Vagina (tissue), 2 donors: ENCODE measurements at regions not wholly inside any gene's neighbourhood (a gene's known extent, or its start where the extent isn't known, plus 50 kb on each side); places are given as distances from the start of the nearest gene placed in this dataset.

ENCODE experiments used
- DNase-seq, 2 donors: peaks; one replicate each; pipeline ENCODE4 v3.0.0-alpha.2; 2017; ENCODE audit errors: extremely low spot score in 2 of 2
- H3K27ac ChIP-seq: fragments of 200-600 bp; sonication (generic); one replicate; pipeline ENCODE4 v1.5.1; 2019
- H3K27me3 ChIP-seq: fragments of 200-600 bp; sonication (generic); one replicate; pipeline ENCODE4 v1.5.1; 2019
- H3K36me3 ChIP-seq, 2 donors: fragments of 200-600 bp; sonication (generic); one replicate each; pipeline ENCODE4 v1.5.1; 2017 to 2019
- H3K4me1 ChIP-seq: fragments of 200-600 bp; sonication (generic); one replicate; pipeline ENCODE4 v1.5.1; 2019
- H3K4me3 ChIP-seq, 2 donors: fragments of 200-600 bp; sonication (generic); 1 replicate in 1 of 2; 2 replicates in 1 of 2; pipeline ENCODE4 v1.5.1; 2016 to 2019
- H3K9me3 ChIP-seq: fragments of 200-600 bp; sonication (generic); one replicate; pipeline ENCODE4 v1.5.1; 2019
- POLR2A ChIP-seq, 2 donors: fragments of 450-650 bp; IDR thresholded peaks; one replicate each; pipeline ENCODE4 v1.6.1; 2017; ENCODE audit warnings: antibody characterized with exemption in 2 of 2, mild to moderate bottlenecking in 2 of 2, moderate library complexity in 2 of 2
- POLR2AphosphoS5 ChIP-seq, 2 donors: sonication (generic); formaldehyde crosslinking; IDR thresholded peaks; one replicate each; pipeline ENCODE4 v1.9.0; 2017; ENCODE audit warnings: antibody characterized with exemption in 2 of 2, mild to moderate bottlenecking in 2 of 2, low read depth in 1 of 2; ENCODE audit not compliant: insufficient read depth in 1 of 2
- intact Hi-C: fragments of 100-400 bp; cut with DNase I; formaldehyde crosslinking; loops from one replicate; pipeline ENCODE4 v1.15.1; 2023
- TF ChIP-seq, protein P1 (sequence below), 3 experiments: fragments of 450-650 bp in 2 of 3; fragments of 200-600 bp in 1 of 3; sonication (generic) in 1 of 3; IDR thresholded peaks; one replicate each; pipeline ENCODE4 v1.5.1; 2017 to 2019; ENCODE audit warnings: antibody characterized with exemption in 3 of 3, mild to moderate bottlenecking in 2 of 3, moderate library complexity in 2 of 3

- peak overlapping the region; percentile 71 for H3K27ac ChIP-seq
- no peaks in the 10 kb centered on the region for H3K36me3 ChIP-seq
- H3K9me3 ChIP-seq: no peaks in the 10 kb centered on the region
- H3K4me1 ChIP-seq: peaks cover 20% of the 10 kb centered on the region
- no peak overlapping the region for H3K4me3 ChIP-seq
- intact Hi-C loops: no loop called here
- DNase-seq: no peak
- TF ChIP-seq, protein P1, sequence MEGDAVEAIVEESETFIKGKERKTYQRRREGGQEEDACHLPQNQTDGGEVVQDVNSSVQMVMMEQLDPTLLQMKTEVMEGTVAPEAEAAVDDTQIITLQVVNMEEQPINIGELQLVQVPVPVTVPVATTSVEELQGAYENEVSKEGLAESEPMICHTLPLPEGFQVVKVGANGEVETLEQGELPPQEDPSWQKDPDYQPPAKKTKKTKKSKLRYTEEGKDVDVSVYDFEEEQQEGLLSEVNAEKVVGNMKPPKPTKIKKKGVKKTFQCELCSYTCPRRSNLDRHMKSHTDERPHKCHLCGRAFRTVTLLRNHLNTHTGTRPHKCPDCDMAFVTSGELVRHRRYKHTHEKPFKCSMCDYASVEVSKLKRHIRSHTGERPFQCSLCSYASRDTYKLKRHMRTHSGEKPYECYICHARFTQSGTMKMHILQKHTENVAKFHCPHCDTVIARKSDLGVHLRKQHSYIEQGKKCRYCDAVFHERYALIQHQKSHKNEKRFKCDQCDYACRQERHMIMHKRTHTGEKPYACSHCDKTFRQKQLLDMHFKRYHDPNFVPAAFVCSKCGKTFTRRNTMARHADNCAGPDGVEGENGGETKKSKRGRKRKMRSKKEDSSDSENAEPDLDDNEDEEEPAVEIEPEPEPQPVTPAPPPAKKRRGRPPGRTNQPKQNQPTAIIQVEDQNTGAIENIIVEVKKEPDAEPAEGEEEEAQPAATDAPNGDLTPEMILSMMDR (IDR thresholded peaks at IDR 0.05): no peak
- TF ChIP-seq POLR2A (IDR thresholded peaks at IDR 0.05) (no peak), POLR2AphosphoS5 (IDR thresholded peaks at IDR 0.05; ENCODE audit: insufficient read depth in 1 of 2, low read depth in 1 of 2) (no peak)
- H3K27me3 ChIP-seq: no peaks in the 10 kb centered on the region
These were observed 154.2 kb downstream of the DLL1 start for GRCh38 chr6:170136541-170137175.

DNA sequence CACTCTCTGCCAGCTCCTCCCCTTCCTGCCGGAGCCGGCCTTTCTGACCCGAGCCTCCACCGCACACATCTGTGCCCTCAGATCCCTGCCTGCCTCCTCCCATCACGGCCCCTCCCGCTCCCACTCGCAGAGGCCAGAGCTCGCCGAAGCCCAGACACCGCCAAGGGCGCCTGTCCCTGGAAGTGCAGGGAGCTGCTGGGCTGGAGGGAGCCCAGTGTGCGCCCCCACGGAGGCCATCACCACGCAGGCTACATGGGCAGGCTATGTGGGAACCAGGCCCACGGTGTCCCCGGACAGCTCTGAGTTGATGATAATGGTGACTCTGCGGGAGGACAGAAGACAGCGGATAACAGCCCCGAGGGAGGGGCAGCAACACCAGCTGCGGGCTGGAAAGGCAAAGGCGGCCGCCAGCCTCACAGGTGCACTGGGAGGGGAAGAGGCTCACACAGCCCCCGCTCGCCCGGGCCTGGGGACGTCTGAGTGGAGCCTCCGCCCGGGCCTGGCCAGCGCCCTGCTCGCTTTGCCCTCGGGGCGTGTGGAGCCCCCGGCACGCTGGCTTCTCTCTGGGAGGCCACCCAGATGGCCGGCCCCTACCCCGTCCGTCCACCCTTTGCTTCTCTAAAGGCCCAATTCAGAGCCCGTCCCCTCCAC is 154.9 kb downstream of the DLL1 start:
- H3K36me3 ChIP-seq: no peaks in the 10 kb centered on the region
- H3K9me3 ChIP-seq: no peaks in the 10 kb centered on the region
- no peak for DNase-seq
- no peaks in the 10 kb centered on the region for H3K27me3 ChIP-seq
- peak overlapping the region; percentile 71 for H3K27ac ChIP-seq
- no peak for TF ChIP-seq POLR2A (IDR thresholded peaks at IDR 0.05)
- no peak for TF ChIP-seq POLR2AphosphoS5 (IDR thresholded peaks at IDR 0.05; ENCODE audit: insufficient read depth in 1 of 2, low read depth in 1 of 2)
- TF ChIP-seq, protein P1 (IDR thresholded peaks at IDR 0.05): no peak
- intact Hi-C loops: no loop called here
- H3K4me3 ChIP-seq: no peak overlapping the region
- peaks cover 20% of the 10 kb centered on the region for H3K4me1 ChIP-seq

- Histone ChIP-seq H3K4me1 (peaks cover 20% of the 10 kb centered on the region), H3K9me3 (no peaks in the 10 kb centered on the region), H3K36me3 (no peaks in the 10 kb centered on the region), H3K27me3 (no peaks in the 10 kb centered on the region), H3K27ac (no peak overlapping the region), H3K4me3 (no peak overlapping the region)
- no peak for TF ChIP-seq POLR2A (IDR thresholded peaks at IDR 0.05)
- TF ChIP-seq POLR2AphosphoS5 (IDR thresholded peaks at IDR 0.05; ENCODE audit: insufficient read depth in 1 of 2, low read depth in 1 of 2): no peak
- TF ChIP-seq, protein P1 (IDR thresholded peaks at IDR 0.05): no peak
- no peak for DNase-seq
- intact Hi-C loops: no loop called here
These were observed 155.4 kb downstream of the DLL1 start for GRCh38 chr6:170135461-170135820.

- TF ChIP-seq POLR2AphosphoS5 (IDR thresholded peaks at IDR 0.05; ENCODE audit: insufficient read depth in 1 of 2, low read depth in 1 of 2) (no peak), POLR2A (IDR thresholded peaks at IDR 0.05) (no peak)
- TF ChIP-seq, protein P1 (IDR thresholded peaks at IDR 0.05): no peak
- Histone ChIP-seq H3K4me1 (peaks cover 26% of the 10 kb centered on the region), H3K9me3 (no peaks in the 10 kb centered on the region), H3K27ac (no peak overlapping the region), H3K4me3 (no peak overlapping the region), H3K27me3 (no peaks in the 10 kb centered on the region), H3K36me3 (no peaks in the 10 kb centered on the region)
- intact Hi-C loops: no loop called here
- DNase-seq: no peak
These were observed 156.1 kb downstream of the DLL1 start for GRCh38 chr6:170134471-170135440.
